CD4-positive, alpha-beta T cell treated with Interleukin-15 for 4 hours (primary cell): ENCODE measurements at regions not wholly inside any gene's neighbourhood (a gene's known extent, or its start where the extent isn't known, plus 50 kb on each side); places are given as distances from the start of the nearest gene placed in this dataset.

ENCODE experiments used
- DNase-seq: peaks from one replicate; pipeline ENCODE4 v3.0.0-alpha.2; 2020; ENCODE audit warnings: low spot score

DNA sequence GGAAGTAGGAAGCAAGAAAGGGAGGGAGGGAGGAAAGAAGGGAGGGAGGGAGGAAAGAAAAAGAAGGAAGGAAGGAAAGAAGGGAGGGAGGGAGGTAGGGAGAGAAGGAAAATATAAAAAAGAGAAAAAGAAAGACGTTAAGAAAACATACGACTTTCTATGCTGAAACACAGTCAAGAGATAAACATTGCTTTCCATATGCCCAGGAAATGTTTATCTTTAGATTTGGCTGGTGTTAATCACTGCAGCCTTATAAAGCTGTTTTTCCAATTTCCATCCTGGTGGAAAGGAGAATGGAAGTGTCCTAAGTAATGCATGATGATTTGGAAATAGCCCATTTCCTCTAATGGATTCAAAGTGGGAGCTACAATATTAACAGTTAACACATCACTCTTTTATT is 524.3 kb downstream of the MTRR start:
- DNase-seq = no peak

DNA sequence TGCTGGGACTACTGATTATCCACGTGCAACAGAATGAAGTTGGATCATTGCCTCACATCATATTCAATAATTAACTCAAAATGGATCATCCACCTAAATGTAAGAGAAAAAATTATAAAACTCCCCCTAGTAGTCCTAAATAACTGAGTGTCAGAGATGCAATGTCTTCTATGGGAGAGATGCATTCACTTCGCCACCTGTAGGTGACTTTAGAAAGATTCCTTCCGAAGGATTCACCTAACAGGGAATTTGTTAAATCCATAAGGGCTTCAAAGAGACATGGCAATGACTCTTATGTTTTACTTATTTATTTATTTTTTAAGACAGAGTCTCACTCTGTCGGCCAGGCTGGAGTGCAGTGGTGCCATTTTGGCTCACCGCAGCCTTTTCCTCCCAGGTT is 526.0 kb downstream of the MTRR start:
- no peak for DNase-seq

DNA sequence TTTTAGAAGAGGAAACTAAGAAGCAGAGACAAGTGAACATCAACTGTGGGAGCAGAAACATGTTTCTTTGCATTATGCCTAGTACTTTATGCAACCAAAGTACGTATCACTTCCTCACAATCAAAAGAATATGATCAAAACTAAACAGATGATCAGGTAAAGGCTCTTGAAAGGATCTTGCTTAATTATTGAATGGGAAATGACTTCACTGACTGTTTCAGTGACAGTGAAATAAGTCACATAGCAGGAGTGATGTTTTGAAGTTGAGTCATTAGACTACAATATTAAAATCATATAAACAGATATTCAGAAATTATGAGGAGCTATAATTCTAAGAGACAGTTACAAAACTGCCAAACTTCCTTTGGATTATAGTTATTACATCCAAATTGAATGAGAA is 527.3 kb downstream of the MTRR start:
- DNase-seq = no peak

DNA sequence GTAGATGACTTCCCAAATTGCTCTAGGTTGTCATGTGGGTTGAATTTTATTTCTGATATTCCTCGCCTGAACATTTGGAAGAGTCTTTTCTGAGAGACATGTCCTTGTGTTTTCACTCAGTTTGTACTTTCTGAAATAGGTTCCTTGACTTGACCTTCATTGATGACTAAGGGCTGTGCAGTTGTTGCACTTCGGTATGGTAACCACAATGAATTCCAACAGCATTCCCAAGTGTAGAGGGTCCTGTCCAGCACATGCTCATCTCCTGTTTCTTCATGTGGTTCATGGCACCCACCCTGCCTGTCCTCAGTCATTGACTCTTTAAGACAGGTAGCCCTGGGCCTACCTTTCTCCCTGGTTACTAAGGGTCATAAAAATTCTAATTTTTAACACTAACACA is 527.8 kb downstream of the MTRR start:
- no peak for DNase-seq

DNA sequence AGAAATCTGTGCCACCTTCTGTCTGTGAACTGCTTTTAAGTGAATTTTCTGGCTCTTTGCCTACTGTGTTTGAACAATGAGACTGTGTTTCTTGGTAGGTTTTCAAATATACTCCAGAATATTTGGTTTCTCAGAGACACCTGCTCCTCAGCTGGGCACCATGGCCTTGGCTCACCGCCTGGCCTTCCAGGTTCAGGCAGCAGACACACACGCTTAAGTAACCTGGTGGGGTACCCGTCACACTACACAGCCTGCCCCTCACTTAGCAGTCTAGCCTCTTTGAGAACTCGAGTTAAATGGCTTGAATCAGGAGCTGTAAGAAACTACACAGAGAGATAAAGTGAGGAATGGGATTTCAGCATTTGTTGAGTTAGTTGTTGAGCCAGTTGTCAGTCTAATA is 530.5 kb downstream of the MTRR start:
- DNase-seq = no peak

DNA sequence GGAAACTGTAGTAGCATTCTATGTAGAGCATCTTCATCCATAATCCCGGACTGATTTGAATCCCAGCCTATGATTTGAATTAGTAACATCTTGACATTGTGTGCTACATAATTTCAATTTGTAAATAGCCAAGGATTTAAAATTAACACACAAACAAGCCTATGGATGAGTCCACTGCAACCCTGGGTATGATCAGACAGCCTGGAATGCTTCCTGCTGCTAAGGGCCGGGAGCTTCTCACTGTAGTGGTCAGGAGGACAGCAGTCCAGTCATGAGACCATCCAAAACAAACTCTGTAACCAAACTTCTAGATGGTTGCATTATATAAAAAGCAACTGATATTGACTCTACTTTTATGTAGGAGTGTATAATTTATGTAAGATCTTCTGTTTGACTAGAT is 539.3 kb downstream of the MTRR start:
- DNase-seq = no peak

DNA sequence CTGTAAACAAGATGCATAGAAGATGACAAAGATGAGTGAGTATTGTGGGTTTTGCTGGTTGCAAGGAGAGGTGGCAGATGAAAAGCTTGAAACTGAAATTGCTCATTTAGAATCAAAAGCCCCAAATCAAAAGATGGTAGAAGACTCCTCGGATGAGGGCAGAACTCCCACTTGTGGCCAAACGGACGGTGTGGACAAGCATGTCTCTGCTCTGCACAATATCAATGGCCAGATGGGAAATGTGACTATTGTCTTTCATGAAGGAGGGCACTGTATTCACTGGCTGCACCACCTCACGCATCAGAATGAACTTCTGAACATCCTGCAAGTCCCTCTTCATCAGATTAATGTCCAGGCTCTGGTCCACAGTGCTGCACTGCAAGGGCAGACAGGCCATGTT is 541.7 kb downstream of the MTRR start:
- DNase-seq = no peak

DNA sequence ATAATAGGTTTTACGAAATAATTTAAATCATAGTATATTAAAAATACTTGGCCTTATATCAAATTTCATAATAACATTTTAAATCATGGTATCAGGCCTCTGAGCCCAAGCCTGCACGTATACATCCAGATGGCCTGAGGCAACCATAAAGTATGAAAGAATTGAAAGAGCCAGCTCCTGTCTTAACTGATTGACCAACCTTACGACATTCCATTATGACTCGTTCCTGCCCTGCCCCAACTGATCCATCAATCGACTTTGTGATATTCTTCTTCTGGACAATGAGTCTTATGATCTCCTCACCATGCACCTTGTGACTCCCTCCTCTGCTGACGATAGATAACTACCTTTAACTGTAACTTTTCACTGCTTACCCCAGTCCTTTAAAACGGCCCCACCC is 545.0 kb downstream of the MTRR start:
- no peak for DNase-seq

DNA sequence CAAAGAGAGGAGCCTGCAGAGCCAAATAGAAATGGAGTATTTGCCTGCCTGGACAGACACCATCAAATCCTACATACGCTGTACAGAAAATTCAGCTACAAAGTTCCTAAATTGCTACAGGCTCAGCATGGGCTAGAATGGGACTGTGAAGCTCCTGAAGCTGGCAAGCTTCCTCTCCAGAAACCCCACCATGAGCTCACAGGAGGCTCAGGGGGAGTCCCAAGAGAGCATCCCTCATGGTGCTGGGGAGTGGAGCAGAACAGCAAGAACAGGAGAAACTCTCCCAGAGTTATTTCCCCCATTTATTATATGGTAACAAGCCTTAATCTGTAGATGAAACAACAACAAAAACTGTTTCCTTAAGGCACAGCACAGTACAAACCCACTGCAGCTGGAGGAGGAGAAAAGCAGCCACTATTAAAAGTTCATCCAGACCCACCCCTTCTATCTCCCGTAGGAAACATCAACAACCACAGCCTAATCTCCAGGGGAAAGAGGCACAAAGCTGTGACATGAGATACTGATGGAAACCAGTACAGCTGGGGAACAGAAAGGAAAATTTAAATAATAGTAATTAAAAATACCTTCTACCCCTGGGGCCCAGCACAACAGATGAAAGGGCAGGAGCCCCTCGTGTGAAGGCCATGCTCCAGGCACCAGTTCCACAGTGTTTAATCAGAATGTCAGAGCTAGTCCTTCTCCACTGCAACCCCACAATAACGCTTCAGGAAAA is 548.5 kb downstream of the MTRR start:
- DNase-seq = no peak

DNA sequence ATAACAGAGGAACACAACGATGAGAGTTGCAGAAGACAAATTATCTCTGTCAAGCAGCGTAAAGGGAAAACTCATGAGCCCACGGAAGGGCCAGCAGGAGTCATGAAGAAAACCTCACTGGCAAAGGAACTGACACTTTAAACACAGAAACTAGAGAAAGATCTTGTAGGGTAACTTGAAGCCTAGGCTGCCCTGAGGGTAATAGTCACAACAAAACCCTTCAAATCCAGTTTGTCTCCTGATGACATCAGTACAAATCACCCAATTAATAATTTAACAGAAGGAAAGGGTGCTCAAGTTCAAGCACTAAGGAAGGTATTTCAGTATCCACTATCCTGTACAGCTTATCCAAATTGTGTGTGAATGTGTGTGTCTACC is 549.1 kb downstream of the MTRR start:
- no peak for DNase-seq

DNA sequence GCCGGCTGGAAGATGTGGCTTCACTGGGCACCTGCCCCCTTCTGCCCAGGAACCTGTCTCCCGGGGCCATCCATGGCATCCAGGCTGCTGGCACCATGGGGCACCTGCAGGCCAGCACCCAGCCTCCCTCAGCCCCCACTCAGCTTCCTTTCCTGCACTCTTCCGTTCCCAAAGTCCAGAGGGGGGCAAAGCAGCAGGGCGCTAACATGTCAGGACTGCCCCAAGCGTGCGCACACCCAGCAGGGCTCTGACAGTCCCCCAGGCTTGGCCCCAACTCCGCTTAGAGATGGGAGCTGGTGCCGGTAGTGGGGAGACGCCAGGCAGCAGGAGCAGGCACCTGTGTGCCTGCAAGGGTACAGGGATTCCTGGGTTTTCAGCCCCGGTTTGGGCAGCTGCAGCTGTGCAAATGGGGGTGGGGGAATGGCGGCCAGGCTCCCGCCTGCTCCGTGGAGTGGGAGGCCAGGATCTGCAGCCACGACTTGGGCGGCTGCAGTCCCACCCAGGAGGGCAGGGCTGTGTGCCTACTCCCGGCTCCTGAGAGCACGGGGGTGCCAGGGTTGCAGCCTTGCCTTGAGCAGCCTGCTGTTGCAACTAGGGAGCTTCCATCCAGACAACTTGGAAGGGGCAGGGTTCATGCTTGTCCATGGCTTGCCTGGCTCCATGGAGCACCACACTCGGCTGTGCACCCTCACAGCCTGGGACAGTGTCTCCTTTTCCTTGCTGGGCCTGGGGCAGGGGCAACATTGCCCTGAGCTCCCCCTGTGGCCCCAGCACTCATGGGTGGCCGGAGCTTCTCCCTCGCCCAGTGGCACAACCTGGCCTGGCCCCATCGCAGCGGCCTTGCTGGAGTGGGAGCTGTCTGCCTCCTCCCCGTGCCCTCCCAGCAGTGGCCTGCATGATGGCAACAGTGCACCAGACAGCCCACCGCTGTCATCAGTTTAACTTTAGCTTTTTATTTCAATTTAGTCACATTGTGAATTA is 561.1 kb downstream of the MTRR start:
- no peak for DNase-seq

DNA sequence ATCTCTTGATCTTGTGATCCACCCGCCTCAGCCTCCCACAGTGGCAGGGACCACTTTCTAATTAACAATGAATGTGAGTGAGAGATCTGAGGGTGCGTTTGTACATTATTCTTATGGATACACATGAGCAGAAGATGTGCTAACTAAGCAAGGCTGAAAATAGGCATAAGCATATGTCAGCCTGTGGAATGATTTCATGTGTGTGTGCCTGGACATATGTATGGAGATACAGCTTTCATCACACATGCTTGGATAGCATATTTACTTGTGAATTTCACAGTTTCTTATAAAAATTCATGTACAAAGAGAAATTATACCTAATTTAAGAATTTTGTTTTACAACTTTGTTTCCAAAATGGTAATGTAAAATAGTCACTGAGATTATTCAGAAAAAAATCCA is 565.6 kb downstream of the MTRR start:
- no peak for DNase-seq

DNA sequence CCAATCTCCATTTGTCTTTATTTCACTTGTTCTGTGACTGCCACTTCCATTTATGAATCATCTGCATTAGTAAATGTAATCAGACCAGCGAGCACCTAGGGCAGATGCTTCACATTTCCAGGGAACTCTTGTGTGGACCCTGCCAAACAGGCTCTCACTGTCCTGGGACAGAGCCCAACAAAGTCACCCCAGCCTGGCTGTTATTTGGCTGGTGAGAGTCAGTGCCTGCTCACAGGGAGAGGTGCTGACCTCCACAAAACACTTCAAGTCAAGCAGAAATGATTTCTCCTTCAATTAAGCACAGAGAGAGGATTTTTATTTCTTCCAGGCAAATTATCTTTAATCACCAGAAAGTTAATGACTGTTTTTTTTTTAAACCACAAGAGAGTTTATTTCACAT is 568.0 kb downstream of the MTRR start:
- no peak for DNase-seq

DNA sequence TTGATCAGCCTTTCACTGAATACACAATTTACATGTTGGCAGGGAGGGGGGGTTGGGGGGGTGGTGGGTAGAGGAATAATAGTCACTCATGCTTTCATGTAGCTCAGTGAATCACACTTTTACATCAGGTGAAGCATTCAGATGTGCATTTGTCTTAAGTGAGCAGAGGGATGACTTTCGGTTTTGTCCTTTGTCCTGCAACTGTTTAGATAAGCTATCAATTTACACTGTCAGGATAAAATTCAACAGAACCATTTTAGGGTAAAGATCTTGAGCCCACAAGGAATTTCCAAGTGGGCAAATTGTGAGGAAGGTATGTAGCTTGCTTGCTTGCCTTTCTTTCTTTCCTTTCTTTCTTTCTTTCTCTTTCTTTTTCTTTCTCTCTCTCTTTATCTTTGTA is 576.2 kb downstream of the MTRR start:
- DNase-seq = no peak

DNA sequence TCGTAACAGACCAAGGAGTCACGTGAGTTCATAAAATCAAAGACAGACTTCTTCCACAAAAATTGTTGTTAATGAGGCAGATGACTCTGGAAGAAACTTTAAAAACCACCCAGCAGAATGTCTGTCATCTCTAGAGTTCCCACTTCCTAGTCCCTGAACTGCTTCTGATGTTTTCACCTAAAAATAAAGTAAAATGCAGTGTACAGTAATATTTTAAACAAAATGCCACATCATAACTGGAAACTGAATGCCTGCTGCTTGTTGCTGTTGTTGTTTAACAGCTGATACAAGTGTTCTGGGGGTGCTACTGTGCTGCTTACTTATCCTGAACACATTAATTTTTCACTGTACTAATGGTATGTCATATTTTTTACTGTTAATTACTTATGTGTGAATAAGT is 577.2 kb downstream of the MTRR start:
- DNase-seq = no peak

DNA sequence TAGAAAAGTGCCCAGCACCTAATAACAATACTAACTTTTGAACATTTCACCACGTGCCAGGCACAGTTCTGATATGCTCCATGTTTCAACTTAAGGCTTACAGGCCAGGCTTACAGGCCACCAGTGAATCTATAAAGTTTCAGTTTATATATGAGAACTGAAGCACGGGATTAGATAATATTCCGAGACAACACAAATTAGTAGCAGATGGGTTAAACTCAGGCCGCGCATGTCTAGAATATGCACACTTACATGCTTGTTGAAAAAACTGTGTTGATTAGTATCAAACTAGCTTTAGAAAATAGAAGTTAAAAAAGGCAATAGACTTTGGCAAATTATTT is 587.9 kb downstream of the MTRR start:
- no peak for DNase-seq

DNA sequence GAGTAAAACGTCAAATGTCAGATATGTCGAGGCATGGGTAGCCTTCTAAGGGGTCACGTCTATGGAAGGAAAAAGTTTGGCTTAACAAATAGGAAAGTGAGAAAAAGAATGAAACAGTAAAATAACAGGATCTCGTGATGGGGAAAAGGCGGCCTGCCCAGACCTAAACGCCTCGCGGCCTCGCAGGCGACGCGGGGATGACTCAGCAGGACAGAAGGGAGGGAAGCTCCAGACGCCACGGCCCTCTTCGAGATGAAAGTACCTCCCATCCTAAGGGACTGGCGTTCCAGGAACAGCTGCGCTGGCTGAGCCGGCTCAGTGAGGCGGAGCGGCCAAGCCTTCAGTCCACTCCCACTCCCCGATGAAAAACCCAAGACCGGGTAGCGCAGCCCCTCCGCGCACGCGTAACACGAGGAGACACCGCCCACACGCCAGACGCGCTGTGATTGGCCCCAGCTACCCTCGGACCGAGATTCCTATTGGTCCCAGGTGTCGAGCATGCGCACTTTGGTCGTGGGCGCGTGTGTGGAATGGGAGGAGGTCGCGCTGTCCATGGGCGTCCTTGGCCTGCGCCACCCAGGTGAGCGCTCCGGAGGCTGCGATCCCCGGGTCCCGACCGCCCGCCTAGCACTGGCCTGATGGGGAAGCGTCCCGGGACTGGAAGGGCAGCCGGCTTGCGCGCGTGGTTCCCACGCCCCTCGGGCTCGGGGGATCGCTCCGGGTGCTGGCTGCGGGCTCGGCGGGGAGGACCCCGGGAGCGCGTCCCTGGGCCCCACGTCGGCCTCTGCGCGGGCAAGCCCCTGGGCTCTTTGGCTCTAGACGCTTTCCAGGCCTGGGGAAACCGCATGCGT is 588.5 kb downstream of the MTRR start:
- peak; percentile 86 for DNase-seq

DNA sequence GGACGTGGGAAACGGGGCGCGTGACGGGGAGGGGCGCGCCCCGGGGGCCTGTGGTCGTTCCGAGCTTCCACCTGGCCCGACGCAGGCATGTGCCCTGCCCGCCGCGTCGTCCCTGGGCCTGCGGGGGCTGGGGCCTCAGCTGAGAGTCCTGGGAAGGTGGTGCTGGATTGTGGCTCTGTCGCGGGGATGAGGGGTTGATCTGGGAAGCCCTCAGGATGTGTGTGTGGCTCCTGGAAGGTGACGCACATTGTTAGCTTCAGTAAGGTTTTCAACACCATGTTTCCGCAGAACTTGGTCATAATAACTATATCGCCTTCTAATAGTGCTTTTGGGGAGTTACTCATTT is 589.1 kb downstream of the MTRR start:
- peak; percentile 9 for DNase-seq

DNA sequence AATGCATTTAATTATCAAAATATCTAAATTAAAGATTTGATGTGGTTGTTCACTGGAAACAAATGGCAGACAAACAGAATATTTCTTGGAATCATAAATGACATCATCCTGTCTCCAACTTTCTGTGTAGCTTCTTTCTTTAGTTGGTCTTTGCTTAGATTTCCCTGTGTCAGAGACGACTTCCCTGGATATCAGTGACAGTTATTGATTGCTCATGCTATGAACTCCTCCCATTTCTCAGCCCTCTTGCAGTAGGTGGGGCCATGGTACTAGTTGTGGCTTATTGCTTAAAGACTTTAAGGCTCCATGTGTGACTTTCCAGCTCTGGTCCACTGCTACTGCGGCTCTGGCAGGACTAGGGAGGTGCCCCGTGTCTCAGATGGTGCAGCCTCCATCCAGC is 592.6 kb downstream of the MTRR start:
- DNase-seq = no peak

DNA sequence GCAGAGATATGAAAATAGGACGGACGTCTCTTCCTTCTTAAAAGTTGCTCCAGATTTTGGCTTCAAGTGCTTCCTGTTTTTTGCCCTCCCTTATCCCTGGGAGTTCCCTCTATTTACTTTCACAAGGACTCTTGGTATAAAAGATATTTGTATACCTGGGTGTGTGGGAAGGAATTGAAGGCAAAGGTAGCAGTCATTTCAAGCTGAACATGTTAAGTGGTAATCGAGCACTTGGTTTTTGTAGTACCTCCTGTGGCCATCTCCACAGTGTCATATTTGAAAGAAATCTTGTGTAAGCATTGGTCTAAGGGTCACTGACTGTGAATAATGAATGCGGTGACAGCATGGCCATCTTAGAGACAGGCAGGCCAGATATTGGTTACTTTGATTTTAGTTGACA is 593.6 kb downstream of the MTRR start:
- DNase-seq = no peak

DNA sequence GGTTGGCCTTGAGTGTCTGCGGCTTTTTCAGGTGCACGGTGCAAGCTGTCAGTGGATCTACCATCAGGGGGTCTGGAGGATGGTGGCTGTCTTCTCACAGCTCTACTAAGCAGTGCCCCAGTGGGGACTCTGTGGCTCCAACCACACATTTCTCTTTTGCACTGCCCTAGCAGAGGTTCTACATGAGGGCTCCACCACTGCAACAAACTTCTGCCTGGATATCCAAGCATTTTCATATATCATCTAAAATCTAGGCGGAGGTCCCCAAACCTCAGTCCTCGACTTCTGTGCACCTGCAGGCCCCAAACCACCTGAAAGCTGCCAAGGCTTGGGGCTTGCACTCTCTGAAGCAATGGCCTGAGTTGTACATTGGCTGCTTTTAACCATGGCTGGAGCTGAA is 601.5 kb downstream of the MTRR start:
- no peak for DNase-seq

DNA sequence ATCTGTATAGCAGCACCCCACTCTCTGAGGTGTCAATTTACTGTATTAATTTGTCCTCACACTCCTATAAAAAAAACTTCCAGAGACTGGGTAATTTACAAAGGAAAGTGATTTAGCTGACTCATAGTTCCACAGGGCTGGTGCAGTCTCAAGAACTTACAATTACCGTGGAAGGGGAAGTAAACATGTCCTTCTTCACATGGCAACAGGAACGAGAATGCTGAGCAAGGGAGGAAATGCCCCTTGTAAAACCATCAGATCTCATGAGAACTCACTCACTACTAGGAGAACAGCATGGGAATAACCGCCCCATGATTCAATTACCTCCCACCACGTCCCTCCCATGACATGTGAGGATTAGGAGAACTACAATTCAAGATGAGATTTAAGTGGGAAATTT is 602.6 kb downstream of the MTRR start:
- no peak for DNase-seq

DNA sequence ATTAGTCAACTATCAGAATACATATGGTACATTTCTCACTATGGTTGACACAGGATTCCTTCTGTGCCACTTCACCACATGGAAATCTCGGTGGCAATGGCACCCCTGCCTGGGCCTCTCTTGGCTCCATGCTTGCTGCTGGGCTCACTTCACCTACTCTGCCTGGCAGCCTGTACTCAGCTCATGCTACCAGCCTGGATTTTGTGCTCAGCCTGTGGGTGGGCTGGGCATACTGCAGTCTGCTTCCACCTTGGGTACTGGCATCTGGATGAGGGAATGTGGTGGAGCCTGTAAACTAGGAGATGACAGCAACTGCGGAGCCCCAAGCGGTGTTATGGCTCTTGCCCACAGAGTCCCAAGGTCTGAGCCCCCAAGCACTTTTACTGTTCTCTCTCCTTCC is 604.1 kb downstream of the MTRR start:
- no peak for DNase-seq
